Stimulated activated CD4-positive, alpha-beta T cell treated with anti-CD3 and anti-CD28 coated beads, Interleukin-2, amount 100 ng/mL, for 48 hours (primary cell): ENCODE measurements at regions not wholly inside any gene's neighbourhood (a gene's known extent, or its start where the extent isn't known, plus 50 kb on each side); places are given as distances from the start of the nearest gene placed in this dataset.

ENCODE experiments used
- DNase-seq, 2 donors: peaks; one replicate each; pipeline ENCODE4 v3.0.0-alpha.2; 2020

- no peak for DNase-seq
These were observed 447.9 kb upstream of the SGCD start for GRCh38 chr5:155878991-155879575.

- DNase-seq = no peak
These were observed 442.9 kb upstream of the SGCD start for GRCh38 chr5:155884041-155884440.

- no peak for DNase-seq
These were observed 441.8 kb upstream of the SGCD start for GRCh38 chr5:155885199-155885598.

- DNase-seq = no peak
These were observed 440.5 kb upstream of the SGCD start for GRCh38 chr5:155886311-155887031.

- DNase-seq = no peak
These were observed 431.5 kb upstream of the SGCD start for GRCh38 chr5:155895484-155895883.

- DNase-seq = no peak
These were observed 429.2 kb upstream of the SGCD start for GRCh38 chr5:155897761-155898160.

GRCh38 chr5:155898284-155898683, 428.7 kb upstream of the SGCD start:
- no peak for DNase-seq

- DNase-seq = no peak
These were observed 423.2 kb upstream of the SGCD start for GRCh38 chr5:155903791-155904190.

- no peak for DNase-seq
These were observed 421.6 kb upstream of the SGCD start for GRCh38 chr5:155905364-155905763.

GRCh38 chr5:155906046-155906445, 420.9 kb upstream of the SGCD start:
- no peak for DNase-seq

GRCh38 chr5:155908543-155908942, 418.4 kb upstream of the SGCD start:
- no peak for DNase-seq

- no peak for DNase-seq
These were observed 414.7 kb upstream of the SGCD start for GRCh38 chr5:155912291-155912690.

- no peak for DNase-seq
These were observed 412.2 kb upstream of the SGCD start for GRCh38 chr5:155914766-155915165.

GRCh38 chr5:155915601-155916000, 411.4 kb upstream of the SGCD start:
- DNase-seq = no peak

- no peak for DNase-seq
These were observed 407.8 kb upstream of the SGCD start for GRCh38 chr5:155919126-155919525.

- DNase-seq = no peak
These were observed 407.2 kb upstream of the SGCD start for GRCh38 chr5:155919725-155920124.

GRCh38 chr5:155921621-155922020, 405.3 kb upstream of the SGCD start:
- DNase-seq = no peak

GRCh38 chr5:155923784-155924183, 403.2 kb upstream of the SGCD start:
- no peak for DNase-seq

GRCh38 chr5:155926031-155926430, 400.9 kb upstream of the SGCD start:
- DNase-seq = no peak

GRCh38 chr5:155926766-155927165, 400.2 kb upstream of the SGCD start:
- no peak for DNase-seq

GRCh38 chr5:155929112-155929511, 397.9 kb upstream of the SGCD start:
- no peak for DNase-seq

GRCh38 chr5:155934964-155935363, 392.0 kb upstream of the SGCD start:
- DNase-seq = no peak

GRCh38 chr5:155935723-155936122, 391.2 kb upstream of the SGCD start:
- DNase-seq = no peak

- DNase-seq = no peak
These were observed 390.2 kb upstream of the SGCD start for GRCh38 chr5:155936520-155937406.
